ENCODE measurements at regions not wholly inside any gene's neighbourhood (a gene's known extent, or its start where the extent isn't known, plus 50 kb on each side); places are given as distances from the start of the nearest gene placed in this dataset.

DNA sequence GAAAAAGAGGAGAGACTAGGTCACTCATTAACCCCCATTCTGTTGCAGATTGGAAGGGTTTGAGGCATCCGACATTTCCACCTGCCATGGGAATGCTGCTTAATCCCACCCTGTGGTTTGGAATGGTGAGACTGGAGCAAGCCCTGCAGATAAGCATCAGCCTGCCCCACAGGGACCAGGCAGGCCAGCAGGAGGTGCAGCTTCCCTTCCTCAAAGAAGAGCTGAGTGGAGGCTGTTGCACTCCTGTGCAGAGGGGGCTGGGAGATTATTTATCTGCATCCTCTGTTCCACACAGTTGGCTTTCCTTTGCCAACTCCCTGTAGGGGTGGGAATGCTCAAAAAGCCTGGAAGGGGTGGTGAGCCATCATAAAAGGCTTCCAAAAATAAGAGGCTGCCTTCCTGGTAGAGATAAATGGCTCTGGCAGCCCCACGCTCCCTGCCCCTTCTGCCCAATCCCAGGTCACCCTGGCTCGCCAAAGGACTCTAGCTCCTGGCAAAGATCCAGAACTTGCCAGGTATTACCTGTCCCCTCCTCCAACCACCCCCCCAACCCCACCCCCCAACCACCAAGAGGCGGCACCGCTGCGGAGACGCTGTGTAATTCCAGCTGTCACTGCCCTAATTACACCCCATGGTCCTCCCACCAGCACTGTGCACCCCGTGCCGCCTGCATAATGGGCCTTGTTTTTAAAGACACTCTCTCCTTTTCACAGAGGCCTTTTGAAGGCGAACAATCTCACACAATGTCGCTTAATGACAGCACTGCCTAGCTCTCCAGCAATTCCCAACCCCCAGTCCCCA, 83.0 kb upstream of the ZC3H12A start:
- no peak for TF ChIP-seq CTCF (IDR thresholded peaks at IDR 0.05)
- TF ChIP-seq POLR2AphosphoS5 (IDR thresholded peaks at IDR 0.05), result no peak
- no peak for TF ChIP-seq POLR2A (IDR thresholded peaks at IDR 0.05)
- TF ChIP-seq EP300 (IDR thresholded peaks at IDR 0.05), result no peak

All from sigmoid colon (tissue), 4 donors.